Mononuclear cell (primary cell): ENCODE measurements at regions not wholly inside any gene's neighbourhood (a gene's known extent, or its start where the extent isn't known, plus 50 kb on each side); places are given as distances from the start of the nearest gene placed in this dataset.

Experiments used
- H3K27me3 ChIP-seq: 2 replicates; pipeline ENCODE4 v1.6.0; 2011; ENCODE audit warnings: low read length, control low read depth; ENCODE audit not compliant: insufficient read depth
- H3K4me1 ChIP-seq: 2 replicates; pipeline ENCODE4 v1.5.1; 2011; ENCODE audit warnings: mild to moderate bottlenecking, low read length, control low read depth; ENCODE audit not compliant: insufficient read depth
- H3K4me3 ChIP-seq: 2 replicates; pipeline ENCODE4 v1.5.1; 2011; ENCODE audit warnings: mild to moderate bottlenecking, low read length, moderate library complexity
- H3K9me3 ChIP-seq: 2 replicates; pipeline ENCODE4 v1.5.1; 2011; ENCODE audit warnings: low read depth, mild to moderate bottlenecking, control low read depth, low read length

GRCh38 chr5:164265566-164265965, 760.1 kb downstream of the MAT2B start:
- Histone ChIP-seq H3K4me3 (no peak overlapping the region), H3K9me3 (no peaks in the 10 kb centered on the region), H3K4me1 (no peaks in the 10 kb centered on the region), H3K27me3 (no peaks in the 10 kb centered on the region)

DNA sequence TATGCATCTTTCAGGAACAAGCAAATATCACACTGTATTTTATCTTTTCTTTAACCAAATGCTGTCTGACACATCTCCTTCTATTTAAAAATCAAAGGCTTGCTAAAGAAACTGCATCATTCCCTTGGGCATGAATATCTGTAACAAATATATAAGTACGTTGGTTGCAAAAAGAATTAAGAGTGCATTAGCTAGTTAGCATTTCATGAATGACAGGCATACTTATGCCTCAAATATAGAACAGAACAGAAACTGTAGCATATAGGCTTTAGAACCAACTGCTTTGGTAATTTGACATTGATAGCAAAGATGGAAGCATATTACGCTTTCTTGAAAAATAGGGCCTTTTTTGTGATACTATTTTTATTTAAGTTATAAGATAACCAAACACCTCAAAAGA, 761.2 kb downstream of the MAT2B start:
- no peaks in the 10 kb centered on the region for H3K27me3 ChIP-seq
- no peaks in the 10 kb centered on the region for H3K4me1 ChIP-seq
- no peaks in the 10 kb centered on the region for H3K9me3 ChIP-seq
- no peak overlapping the region for H3K4me3 ChIP-seq

DNA sequence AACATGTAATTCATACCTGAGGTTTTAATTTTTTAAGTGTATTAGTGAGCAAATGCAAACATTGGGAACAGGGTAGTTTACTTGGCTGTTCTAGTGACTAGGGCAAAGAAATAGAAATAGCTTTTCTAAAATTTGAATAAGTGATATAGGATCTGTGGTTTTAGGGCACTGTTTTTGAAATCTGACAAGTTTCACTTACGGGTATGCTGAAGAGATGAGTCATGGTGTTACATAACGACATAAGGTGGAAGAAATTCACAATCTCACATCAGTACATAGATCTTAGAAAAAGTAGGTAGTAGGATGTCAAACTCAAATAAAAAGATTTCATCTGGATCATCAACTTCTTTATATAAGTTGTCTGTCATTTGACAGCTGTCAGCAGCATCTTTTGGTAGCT, 772.3 kb downstream of the MAT2B start:
- H3K4me1 ChIP-seq = no peaks in the 10 kb centered on the region
- no peaks in the 10 kb centered on the region for H3K27me3 ChIP-seq
- H3K9me3 ChIP-seq = no peaks in the 10 kb centered on the region
- no peak overlapping the region for H3K4me3 ChIP-seq

GRCh38 chr5:164289526-164289925, 784.1 kb downstream of the MAT2B start:
- no peaks in the 10 kb centered on the region for H3K4me1 ChIP-seq
- peaks cover 8% of the 10 kb centered on the region for H3K9me3 ChIP-seq
- no peak overlapping the region for H3K4me3 ChIP-seq
- H3K27me3 ChIP-seq = no peaks in the 10 kb centered on the region

DNA sequence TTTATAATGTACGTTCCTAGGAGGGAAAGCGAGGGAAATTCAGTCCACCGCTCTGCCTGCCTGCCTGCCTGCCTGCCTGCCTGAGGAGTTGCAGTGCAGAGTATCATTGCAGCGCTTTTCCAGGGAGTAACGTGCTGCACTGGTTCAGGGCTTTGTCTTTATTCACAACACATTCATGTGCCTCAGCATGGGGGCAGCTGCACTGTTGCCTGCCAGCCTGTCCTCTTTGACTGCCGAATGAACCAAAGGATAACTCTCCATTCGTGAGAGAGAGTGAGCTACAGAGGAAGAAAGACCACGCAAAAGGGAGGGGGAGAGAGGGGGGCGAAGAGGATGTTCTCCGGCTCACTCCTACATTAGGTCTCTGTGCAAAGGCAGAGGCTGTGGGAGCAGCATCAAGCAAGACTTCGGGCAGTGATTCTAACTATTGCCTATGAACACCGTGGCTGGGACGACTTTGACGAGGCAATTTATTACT, 791.2 kb downstream of the MAT2B start:
- no peaks in the 10 kb centered on the region for H3K4me1 ChIP-seq
- no peaks in the 10 kb centered on the region for H3K9me3 ChIP-seq
- H3K27me3 ChIP-seq = no peaks in the 10 kb centered on the region
- no peak overlapping the region for H3K4me3 ChIP-seq

DNA sequence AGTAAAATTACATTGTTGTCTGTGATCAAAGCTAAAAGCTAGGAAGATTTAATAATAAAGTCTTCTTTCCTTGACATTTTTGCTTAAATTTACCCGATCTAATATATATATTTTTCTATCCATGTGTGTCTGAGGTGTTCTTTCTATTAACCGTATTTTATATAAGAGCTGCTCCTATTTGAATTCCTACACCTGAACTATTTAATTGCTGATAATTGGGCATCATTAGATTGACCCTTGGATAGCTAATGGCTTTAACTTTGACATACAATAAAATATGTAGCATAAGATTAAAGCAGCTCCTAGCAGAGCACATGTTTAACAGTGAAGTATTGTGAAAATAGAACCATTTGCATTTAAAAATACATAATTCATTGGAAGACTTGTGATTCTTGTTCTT, 792.7 kb downstream of the MAT2B start:
- Histone ChIP-seq H3K4me1 (no peaks in the 10 kb centered on the region), H3K9me3 (no peaks in the 10 kb centered on the region), H3K4me3 (no peak overlapping the region)

GRCh38 chr5:164300295-164300694, 794.9 kb downstream of the MAT2B start:
- Histone ChIP-seq H3K9me3 (no peaks in the 10 kb centered on the region), H3K27me3 (no peaks in the 10 kb centered on the region), H3K4me1 (no peaks in the 10 kb centered on the region), H3K4me3 (no peak overlapping the region)

More for the DNA sequence above, 792.7 kb downstream of the MAT2B start:
- H3K27me3 ChIP-seq = no peaks in the 10 kb centered on the region

- Histone ChIP-seq H3K4me1 (no peaks in the 10 kb centered on the region), H3K9me3 (no peaks in the 10 kb centered on the region), H3K27me3 (no peaks in the 10 kb centered on the region), H3K4me3 (no peak overlapping the region)
Observed at GRCh38 chr5:164301136-164301535, 795.7 kb downstream of the MAT2B start.

DNA sequence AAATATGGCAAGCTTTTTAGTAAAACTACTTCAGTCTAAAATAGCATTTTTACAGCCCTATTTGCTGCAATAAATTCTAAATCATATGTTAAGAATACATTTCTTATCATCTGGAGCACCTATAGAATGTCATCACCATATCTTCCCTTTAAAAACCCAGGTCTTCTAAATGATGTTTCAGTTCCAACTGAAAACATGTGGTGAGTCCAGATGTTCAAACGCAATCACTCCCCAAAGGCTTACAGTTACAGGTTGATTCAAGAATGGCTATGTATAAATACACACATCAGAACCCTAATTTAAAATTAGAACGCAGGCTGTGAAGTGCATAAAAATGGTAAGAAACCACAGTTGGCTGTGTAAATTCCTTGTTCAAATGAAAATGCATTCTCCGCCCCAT, 796.3 kb downstream of the MAT2B start:
- no peaks in the 10 kb centered on the region for H3K4me1 ChIP-seq
- no peaks in the 10 kb centered on the region for H3K9me3 ChIP-seq
- H3K27me3 ChIP-seq = no peaks in the 10 kb centered on the region
- no peak overlapping the region for H3K4me3 ChIP-seq

GRCh38 chr5:164302533-164303235, 797.3 kb downstream of the MAT2B start:
- Histone ChIP-seq H3K4me1 (no peaks in the 10 kb centered on the region), H3K27me3 (no peaks in the 10 kb centered on the region), H3K9me3 (no peaks in the 10 kb centered on the region), H3K4me3 (no peak overlapping the region)

GRCh38 chr5:164303646-164304215, 798.3 kb downstream of the MAT2B start:
- Histone ChIP-seq H3K4me1 (no peaks in the 10 kb centered on the region), H3K27me3 (no peaks in the 10 kb centered on the region), H3K4me3 (no peak overlapping the region), H3K9me3 (no peaks in the 10 kb centered on the region)

DNA sequence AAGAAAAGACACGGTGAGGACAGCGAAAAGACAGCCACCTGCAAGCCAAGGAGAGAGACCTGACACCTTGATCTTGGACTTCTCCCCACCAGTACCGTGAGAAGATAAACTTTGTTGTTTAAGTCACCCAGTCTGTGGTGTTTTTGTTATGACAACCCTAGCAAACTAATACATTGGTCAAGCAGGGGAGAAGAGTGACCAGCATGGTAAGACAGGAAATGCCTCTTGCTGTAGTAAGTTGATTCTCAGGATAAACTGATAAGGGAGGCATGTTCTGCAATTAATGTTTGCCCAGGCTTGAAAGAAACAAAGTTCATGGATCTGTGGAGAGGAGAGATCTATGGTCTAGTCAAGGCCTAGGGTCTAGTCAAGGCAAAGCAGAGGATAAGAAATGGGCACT, 801.2 kb downstream of the MAT2B start:
- H3K27me3 ChIP-seq = no peaks in the 10 kb centered on the region

DNA sequence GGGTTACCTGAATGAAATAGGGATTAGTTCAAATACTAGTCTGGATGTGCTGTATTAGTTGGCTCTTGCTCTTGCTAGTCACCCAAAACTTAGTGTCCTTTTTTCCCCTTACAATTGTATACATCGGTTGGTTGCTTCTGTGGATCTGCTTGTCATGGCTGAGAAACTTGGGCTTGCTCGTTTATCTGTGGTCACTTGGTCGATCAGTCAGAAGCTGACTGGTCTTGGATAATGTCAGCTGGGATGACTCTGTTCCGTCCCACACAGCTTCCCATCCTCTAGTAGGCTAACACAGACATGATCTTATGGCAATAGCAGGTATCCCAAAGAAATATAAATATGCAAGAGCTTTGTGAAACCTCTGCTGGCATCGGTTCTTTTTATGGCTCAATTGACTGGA, 807.4 kb downstream of the MAT2B start:
- Histone ChIP-seq H3K4me1 (no peaks in the 10 kb centered on the region), H3K4me3 (no peak overlapping the region), H3K27me3 (no peaks in the 10 kb centered on the region), H3K9me3 (no peaks in the 10 kb centered on the region)

More for the DNA sequence above, 801.2 kb downstream of the MAT2B start:
- H3K9me3 ChIP-seq = no peaks in the 10 kb centered on the region
- no peak overlapping the region for H3K4me3 ChIP-seq
- no peaks in the 10 kb centered on the region for H3K4me1 ChIP-seq

GRCh38 chr5:164317676-164318075, 812.3 kb downstream of the MAT2B start:
- Histone ChIP-seq H3K9me3 (no peaks in the 10 kb centered on the region), H3K4me1 (no peaks in the 10 kb centered on the region), H3K4me3 (no peak overlapping the region), H3K27me3 (no peaks in the 10 kb centered on the region)

- Histone ChIP-seq H3K4me1 (no peaks in the 10 kb centered on the region), H3K27me3 (no peaks in the 10 kb centered on the region), H3K9me3 (no peaks in the 10 kb centered on the region), H3K4me3 (no peak overlapping the region)
Observed at GRCh38 chr5:164319161-164319560, 813.7 kb downstream of the MAT2B start.

DNA sequence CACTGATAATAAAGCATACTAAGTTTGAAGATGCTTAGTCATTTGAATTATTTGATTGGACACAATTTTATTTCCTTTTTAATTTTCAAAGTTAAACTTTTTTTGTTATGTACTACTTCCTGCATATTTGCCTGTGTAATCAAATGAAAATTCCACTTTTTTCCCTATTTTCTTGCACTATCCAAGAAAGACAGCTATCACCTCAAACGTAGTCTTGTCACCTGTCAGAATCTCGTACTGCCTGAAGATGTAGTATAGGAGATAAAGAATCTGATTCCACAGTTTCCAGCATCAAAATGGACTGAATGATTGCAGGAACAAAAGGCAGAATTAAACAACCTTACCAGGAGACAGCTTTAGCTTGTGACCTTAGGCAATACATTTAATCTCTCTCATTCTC, 818.8 kb downstream of the MAT2B start:
- Histone ChIP-seq H3K4me1 (no peaks in the 10 kb centered on the region), H3K27me3 (no peaks in the 10 kb centered on the region), H3K9me3 (no peaks in the 10 kb centered on the region), H3K4me3 (no peak overlapping the region)
